ENCODE measurements at regions not wholly inside any gene's neighbourhood (a gene's known extent, or its start where the extent isn't known, plus 50 kb on each side); places are given as distances from the start of the nearest gene placed in this dataset.

DNA sequence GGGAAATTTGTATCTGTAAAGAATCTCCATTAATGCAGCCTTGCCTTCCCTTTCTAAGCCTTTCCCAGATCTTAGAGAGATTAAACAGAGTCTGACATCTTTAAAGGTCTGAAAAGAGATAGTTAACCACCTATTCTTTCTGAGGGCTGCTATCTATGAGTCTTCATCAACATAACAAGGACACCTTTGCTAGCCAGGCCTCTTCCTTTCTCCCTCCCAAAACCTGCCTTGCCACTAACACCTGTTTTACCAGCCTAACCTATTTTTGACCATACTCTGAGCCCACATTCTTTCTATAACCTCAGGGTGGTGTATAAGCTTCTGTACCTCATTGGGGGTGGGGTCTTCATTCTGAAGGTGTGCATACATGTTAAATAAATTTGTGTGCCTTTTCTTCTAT, 217.1 kb downstream of the IPMK start:
- no peak overlapping the region for H3K9ac ChIP-seq
- H3K4me1 ChIP-seq: peaks cover 3% of the 10 kb centered on the region
- TF ChIP-seq Cebpa-rat (IDR thresholded peaks at IDR 0.05): no peak
- H3K4me3 ChIP-seq: no peak overlapping the region
- no peak overlapping the region for H3K27ac ChIP-seq
- H4K20me1 ChIP-seq: no peaks in the 10 kb centered on the region
- H3K36me3 ChIP-seq: no peaks in the 10 kb centered on the region
- H3K4me2 ChIP-seq: no peak overlapping the region
- H3K27me3 ChIP-seq: no peaks in the 10 kb centered on the region
- no peaks in the 10 kb centered on the region for H3K9me3 ChIP-seq

DNA sequence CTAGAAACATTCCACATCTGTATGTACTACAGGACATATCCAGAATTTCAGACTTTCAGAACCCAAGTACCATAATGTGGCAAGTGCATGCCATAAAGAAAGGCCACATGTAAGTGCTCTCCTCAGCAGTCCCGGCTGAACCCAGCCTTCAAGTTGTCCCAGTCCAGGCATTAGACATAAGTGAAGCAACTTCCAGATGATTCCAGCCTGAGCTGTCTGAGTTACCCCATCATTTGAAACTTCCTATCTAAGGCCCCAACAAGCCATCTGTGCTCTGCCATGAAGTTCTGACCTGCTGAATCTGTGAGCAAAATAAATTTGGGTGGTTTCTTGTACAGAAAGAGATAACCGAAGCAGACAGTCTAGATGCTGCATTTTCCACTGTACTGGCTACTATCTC, 218.8 kb downstream of the IPMK start:
- no peaks in the 10 kb centered on the region for H3K36me3 ChIP-seq
- H3K4me3 ChIP-seq: no peak overlapping the region
- H3K4me1 ChIP-seq: peaks cover 15% of the 10 kb centered on the region
- H3K9ac ChIP-seq: no peak overlapping the region
- H3K4me2 ChIP-seq: no peak overlapping the region
- TF ChIP-seq Cebpa-rat (IDR thresholded peaks at IDR 0.05): no peak
- no peaks in the 10 kb centered on the region for H4K20me1 ChIP-seq
- no peak overlapping the region for H3K27ac ChIP-seq
- H3K27me3 ChIP-seq: no peaks in the 10 kb centered on the region
- H3K9me3 ChIP-seq: no peaks in the 10 kb centered on the region

DNA sequence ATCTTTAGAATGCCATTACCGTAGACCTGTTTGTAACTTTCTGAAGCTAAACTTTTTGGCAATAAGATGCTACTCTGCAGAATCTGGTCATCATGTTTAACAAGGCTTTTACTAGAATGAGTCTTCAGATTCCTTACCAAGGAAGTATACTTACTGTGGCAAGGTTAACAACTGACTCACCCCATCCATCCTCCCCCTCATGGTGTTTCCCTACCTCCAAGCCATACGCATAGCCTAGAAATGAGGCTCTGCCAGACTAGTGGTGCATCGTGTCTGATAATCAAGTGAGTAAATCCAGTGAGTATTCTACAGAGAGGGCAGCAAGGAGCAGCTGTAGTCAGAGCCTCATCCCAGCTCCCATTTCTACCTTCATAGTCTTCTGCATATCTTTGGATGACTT, 223.6 kb downstream of the IPMK start:
- Histone ChIP-seq H4K20me1 (no peaks in the 10 kb centered on the region), H3K27ac (no peak overlapping the region), H3K9ac (no peak overlapping the region), H3K27me3 (no peaks in the 10 kb centered on the region), H3K9me3 (no peaks in the 10 kb centered on the region), H3K4me2 (no peak overlapping the region), H3K36me3 (no peaks in the 10 kb centered on the region), H3K4me3 (no peak overlapping the region), H3K4me1 (peaks cover 15% of the 10 kb centered on the region)
- TF ChIP-seq Cebpa-rat (IDR thresholded peaks at IDR 0.05): no peak

DNA sequence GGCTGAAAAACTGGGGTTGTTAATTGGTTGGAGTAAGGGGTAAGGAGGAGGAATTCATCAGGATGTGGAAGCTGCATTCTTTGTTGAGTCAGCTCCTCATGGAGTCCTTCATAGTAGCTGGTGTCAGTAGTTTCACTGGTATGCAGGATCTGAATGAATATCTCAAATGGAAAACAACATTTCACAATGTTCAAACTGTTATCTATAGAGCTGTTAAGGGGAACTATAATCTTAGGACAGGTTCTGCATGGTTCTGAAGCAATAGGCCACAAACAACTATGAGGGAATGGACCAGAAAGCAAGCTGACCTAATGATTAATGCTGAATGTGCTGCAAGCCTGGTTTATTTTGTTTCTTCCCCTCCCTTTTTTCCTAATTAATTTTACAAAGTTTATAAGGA, 225.8 kb downstream of the IPMK start:
- Histone ChIP-seq H3K27ac (no peak overlapping the region), H3K4me3 (no peak overlapping the region), H4K20me1 (no peaks in the 10 kb centered on the region), H3K4me1 (peaks cover 15% of the 10 kb centered on the region), H3K9me3 (no peaks in the 10 kb centered on the region), H3K9ac (no peak overlapping the region), H3K4me2 (no peak overlapping the region), H3K36me3 (no peaks in the 10 kb centered on the region), H3K27me3 (no peaks in the 10 kb centered on the region)
- no peak for TF ChIP-seq Cebpa-rat (IDR thresholded peaks at IDR 0.05)

DNA sequence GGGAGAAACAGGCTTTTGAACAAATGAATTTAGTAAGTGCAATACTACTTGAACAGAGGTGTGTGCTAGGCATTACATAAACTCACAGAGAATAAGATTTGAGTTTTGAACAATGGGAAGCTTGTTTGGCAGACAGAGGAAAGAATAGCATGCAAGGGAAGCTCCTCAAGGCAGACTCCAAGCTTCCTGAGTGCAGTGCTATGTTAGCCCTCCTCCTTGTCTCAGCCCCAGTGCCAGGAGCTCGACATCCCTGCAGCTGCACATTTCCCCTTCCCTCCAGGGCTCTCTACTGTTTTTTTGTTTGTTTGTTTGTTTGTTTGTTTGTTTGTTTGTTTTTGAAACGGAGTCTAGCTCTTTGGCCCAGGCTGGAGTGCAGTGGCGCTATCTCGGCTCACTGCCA, 237.5 kb downstream of the IPMK start:
- no peak overlapping the region for H3K4me3 ChIP-seq
- no peak for TF ChIP-seq Cebpa-rat (IDR thresholded peaks at IDR 0.05)
- H4K20me1 ChIP-seq: no peaks in the 10 kb centered on the region

DNA sequence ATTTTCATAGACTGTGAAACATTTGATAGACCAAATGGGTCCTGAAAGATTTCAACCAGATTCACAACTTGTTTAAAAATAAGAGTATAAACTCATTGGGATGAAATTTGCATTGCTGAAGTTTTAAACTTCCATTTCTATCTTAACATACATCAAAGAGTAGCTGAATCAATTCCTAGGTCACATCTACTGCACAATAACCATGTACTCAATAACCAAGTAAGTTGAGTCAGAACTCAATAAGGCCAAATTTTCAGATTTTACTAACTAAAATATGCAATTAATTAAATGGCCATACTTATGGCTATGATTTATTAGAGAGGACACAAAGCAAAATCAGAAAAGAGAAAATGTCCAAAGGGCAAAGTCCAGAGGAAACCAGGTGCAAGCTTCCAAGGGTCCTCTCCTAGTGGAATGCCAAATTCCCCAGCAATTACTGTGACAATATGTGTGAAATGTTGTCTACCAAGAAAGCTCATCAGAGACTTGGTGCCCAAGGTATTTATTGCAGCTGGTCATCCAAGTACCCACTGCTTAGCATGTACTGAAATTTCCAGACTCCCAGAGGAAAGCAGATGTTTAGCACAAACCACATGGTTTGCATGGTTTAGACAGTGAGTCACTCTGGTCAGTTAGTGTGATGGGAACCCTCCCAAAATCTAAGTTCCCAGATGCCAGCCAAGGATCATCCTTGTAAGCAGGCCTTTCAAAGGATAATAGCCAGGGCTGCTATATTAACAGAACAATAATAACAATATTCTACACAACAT, 238.9 kb downstream of the IPMK start:
- no peak overlapping the region for H3K4me2 ChIP-seq
- H3K27me3 ChIP-seq: no peaks in the 10 kb centered on the region
- TF ChIP-seq Cebpa-rat (IDR thresholded peaks at IDR 0.05): no peak
- H3K9ac ChIP-seq: no peak overlapping the region
- no peak overlapping the region for H3K27ac ChIP-seq
- H3K9me3 ChIP-seq: no peaks in the 10 kb centered on the region
- no peaks in the 10 kb centered on the region for H4K20me1 ChIP-seq
- H3K4me1 ChIP-seq: no peaks in the 10 kb centered on the region
- no peak overlapping the region for H3K4me3 ChIP-seq
- H3K36me3 ChIP-seq: no peaks in the 10 kb centered on the region

More for the DNA sequence above, 237.5 kb downstream of the IPMK start:
- Histone ChIP-seq H3K27ac (no peak overlapping the region), H3K36me3 (no peaks in the 10 kb centered on the region), H3K9me3 (no peaks in the 10 kb centered on the region), H3K9ac (no peak overlapping the region), H3K27me3 (no peaks in the 10 kb centered on the region), H3K4me1 (no peaks in the 10 kb centered on the region), H3K4me2 (no peak overlapping the region)

DNA sequence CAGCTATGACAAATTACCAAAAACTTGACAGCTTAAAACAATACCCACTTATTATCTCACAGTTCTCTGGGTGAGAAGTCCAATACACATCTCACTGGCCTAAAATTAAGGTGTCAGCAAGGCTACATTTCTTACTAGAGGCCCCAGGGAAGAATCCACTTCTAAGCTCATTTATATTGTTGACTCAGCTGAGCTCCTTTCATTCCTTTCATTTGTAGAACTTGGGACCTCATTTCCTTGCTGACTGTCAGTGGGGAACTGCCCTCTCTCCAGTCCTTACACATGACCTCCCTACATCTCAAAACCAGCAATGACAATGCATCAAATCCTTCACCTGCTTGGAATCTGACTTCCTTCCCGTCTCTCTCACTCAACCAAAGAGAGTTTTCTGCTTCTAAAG, 240.3 kb downstream of the IPMK start:
- TF ChIP-seq Cebpa-rat (IDR thresholded peaks at IDR 0.05): no peak
- no peak overlapping the region for H3K9ac ChIP-seq
- H3K27me3 ChIP-seq: no peaks in the 10 kb centered on the region
- H3K4me2 ChIP-seq: no peak overlapping the region
- no peaks in the 10 kb centered on the region for H3K4me1 ChIP-seq
- H3K27ac ChIP-seq: no peak overlapping the region
- no peaks in the 10 kb centered on the region for H3K9me3 ChIP-seq
- H3K4me3 ChIP-seq: no peak overlapping the region
- H3K36me3 ChIP-seq: no peaks in the 10 kb centered on the region
- H4K20me1 ChIP-seq: no peaks in the 10 kb centered on the region

DNA sequence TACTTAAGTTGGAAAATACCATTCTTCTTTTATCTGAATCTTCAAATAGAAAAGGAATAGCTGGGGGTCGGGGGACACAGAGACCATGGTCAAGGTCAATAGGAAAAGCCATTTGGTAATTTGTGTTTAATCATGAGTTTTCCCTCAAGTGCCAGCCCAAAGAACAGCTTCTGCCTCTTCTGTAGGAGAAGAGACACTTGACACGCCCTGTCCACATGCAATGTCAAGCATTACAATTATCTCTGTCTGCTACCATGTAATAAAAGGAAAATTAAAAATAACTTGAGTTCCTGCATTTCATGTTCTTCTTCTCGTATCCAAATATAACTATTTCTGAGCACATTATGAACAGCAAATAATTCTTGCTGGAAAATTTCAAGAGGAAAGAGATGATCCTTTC, 241.7 kb downstream of the IPMK start:
- Histone ChIP-seq H3K9me3 (no peaks in the 10 kb centered on the region), H3K36me3 (no peaks in the 10 kb centered on the region), H4K20me1 (no peaks in the 10 kb centered on the region), H3K4me1 (no peaks in the 10 kb centered on the region), H3K27me3 (no peaks in the 10 kb centered on the region), H3K9ac (no peak overlapping the region), H3K4me2 (no peak overlapping the region), H3K4me3 (no peak overlapping the region), H3K27ac (no peak overlapping the region)
- no peak for TF ChIP-seq Cebpa-rat (IDR thresholded peaks at IDR 0.05)

DNA sequence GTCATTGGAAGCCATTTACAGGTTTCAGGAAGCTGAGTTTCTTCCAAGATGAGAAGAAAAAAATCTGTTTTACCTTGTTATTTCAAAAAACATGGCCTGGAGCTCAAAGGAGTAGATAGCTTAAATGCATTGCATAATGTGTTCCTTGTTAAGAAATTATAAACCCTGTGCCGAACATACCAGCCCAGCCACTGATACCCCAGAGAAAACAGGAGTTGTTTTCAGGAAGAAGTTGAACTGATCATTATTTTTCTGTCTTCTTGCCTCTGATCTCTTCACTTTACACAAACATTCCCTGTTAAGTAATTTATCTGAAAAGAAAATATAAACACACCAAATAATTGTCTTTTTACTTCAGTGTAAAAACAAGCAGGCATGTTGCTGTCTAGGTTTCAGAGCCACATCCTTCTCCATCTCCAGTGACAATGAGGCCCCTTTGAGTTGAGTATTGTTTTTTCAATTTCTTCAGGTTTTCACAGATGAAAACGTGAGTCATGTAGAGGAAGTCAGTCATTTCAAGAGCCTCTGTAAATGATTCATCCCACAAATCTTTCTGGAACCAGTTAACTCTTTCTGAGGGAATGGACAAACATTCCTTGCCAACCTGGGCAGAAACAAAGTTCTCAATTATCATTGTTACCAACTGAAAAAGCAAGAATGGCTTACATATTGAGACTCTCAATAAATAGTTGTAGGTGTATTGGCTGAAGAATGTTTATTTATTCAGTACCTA, 244.2 kb downstream of the IPMK start:
- Histone ChIP-seq H3K9ac (no peak overlapping the region), H4K20me1 (no peaks in the 10 kb centered on the region)

DNA sequence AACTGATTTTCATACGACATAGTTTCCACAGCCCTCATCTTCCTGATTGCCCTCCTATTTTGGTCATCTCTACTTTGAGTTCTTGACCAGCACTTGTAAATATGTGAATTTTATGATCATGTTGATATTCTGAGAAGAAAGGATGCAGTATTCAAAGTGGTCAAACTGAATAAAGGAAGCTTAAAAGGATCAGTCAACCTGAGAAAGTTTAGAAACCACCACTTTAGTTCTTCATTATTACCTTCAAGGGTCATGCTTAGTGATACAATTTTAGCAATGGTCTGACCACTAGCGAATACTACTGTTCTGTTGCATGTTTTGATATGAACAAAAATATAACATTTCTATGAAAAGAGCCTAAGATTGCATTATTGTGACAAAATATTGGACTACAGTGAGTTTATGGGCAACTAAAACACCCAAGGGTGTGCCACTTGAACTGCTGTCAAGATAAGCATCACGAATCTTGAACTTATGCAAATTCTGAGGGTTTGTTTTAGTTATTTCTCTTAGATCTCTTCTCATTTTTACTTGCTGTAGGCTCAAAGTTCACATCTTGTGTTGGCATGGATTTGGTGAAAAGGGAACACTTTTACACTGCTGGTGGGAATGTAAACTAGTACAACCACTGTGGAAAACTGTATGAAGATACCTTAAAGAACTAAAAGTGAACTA, 247.7 kb downstream of the IPMK start:
- no peaks in the 10 kb centered on the region for H3K9me3 ChIP-seq
- TF ChIP-seq Cebpa-rat (IDR thresholded peaks at IDR 0.05): no peak

More for the DNA sequence above, 244.2 kb downstream of the IPMK start:
- H3K27me3 ChIP-seq: no peaks in the 10 kb centered on the region
- no peak overlapping the region for H3K27ac ChIP-seq
- no peaks in the 10 kb centered on the region for H3K9me3 ChIP-seq
- no peaks in the 10 kb centered on the region for H3K4me1 ChIP-seq
- H3K36me3 ChIP-seq: no peaks in the 10 kb centered on the region
- no peak for TF ChIP-seq Cebpa-rat (IDR thresholded peaks at IDR 0.05)
- H3K4me2 ChIP-seq: no peak overlapping the region
- H3K4me3 ChIP-seq: no peak overlapping the region

More for the DNA sequence above, 247.7 kb downstream of the IPMK start:
- no peaks in the 10 kb centered on the region for H4K20me1 ChIP-seq
- H3K4me1 ChIP-seq: no peaks in the 10 kb centered on the region
- H3K36me3 ChIP-seq: no peaks in the 10 kb centered on the region
- no peaks in the 10 kb centered on the region for H3K27me3 ChIP-seq
- no peak overlapping the region for H3K4me3 ChIP-seq
- H3K27ac ChIP-seq: no peak overlapping the region
- no peak overlapping the region for H3K9ac ChIP-seq
- no peak overlapping the region for H3K4me2 ChIP-seq

Measured in BLaER1 (cell line).